OCI-LY1 (cell line): ENCODE measurements at regions not wholly inside any gene's neighbourhood (a gene's known extent, or its start where the extent isn't known, plus 50 kb on each side); places are given as distances from the start of the nearest gene placed in this dataset.
"Not testable (repeated sequence)": the region's sequence is repeated elsewhere in the genome, so short reads cannot be mapped to it uniquely, and the experiment has no call there.

Experiments used
- H2AFZ ChIP-seq: fragments of 200-600 bp; sonication (generic), shearing (Covaris generic); 2 replicates; pipeline ENCODE4 v1.6.0; 2014; ENCODE audit warnings: antibody characterized with exemption, mild to moderate bottlenecking, low read length
- H3F3A ChIP-seq: fragments of 200-600 bp; sonication (generic), shearing (Covaris generic); 2 replicates; pipeline ENCODE4 v1.6.0; 2014; ENCODE audit warnings: mild to moderate bottlenecking, antibody characterized with exemption, low read length, moderate library complexity; ENCODE audit not compliant: insufficient read depth
- H3K27ac ChIP-seq: fragments of 200-600 bp; sonication (generic); 2 replicates; pipeline ENCODE4 v1.5.1; 2014; ENCODE audit warnings: low read length, mixed run types, mild to moderate bottlenecking, low read depth; ENCODE audit not compliant: poor library complexity, severe bottlenecking
- H3K27me3 ChIP-seq: fragments of 200-600 bp; sonication (generic); 2 replicates; pipeline ENCODE4 v1.6.0; 2014; ENCODE audit warnings: antibody characterized with exemption, mild to moderate bottlenecking, low read length, moderate library complexity; ENCODE audit not compliant: insufficient read depth
- H3K36me3 ChIP-seq: fragments of 200-600 bp; sonication (generic); 2 replicates; pipeline ENCODE4 v1.6.1; 2014; ENCODE audit warnings: mild to moderate bottlenecking, antibody characterized with exemption, low read length, moderate library complexity, mixed read lengths; ENCODE audit not compliant: insufficient read depth
- H3K4me1 ChIP-seq: fragments of 200-600 bp; sonication (generic); 2 replicates; pipeline ENCODE4 v1.5.1; 2014; ENCODE audit warnings: mild to moderate bottlenecking, low read length, moderate library complexity; ENCODE audit not compliant: insufficient read depth, severe bottlenecking
- H3K4me2 ChIP-seq: fragments of 200-600 bp; sonication (generic), shearing (Covaris generic); 2 replicates; pipeline ENCODE4 v1.6.1; 2014; ENCODE audit warnings: low read length
- H3K4me3 ChIP-seq: fragments of 200-600 bp; sonication (generic); 2 replicates; pipeline ENCODE4 v1.5.1; 2014; ENCODE audit warnings: low read length, low read depth, mild to moderate bottlenecking, mixed read lengths; ENCODE audit not compliant: poor library complexity, severe bottlenecking
- H3K79me2 ChIP-seq: fragments of 200-600 bp; shearing (Covaris generic); 2 replicates; pipeline ENCODE4 v1.6.1; 2016; ENCODE audit warnings: mixed run types, low read length, mixed read lengths; ENCODE audit not compliant: insufficient read depth
- H3K9ac ChIP-seq: fragments of 200-600 bp; sonication (generic), shearing (Covaris generic); 2 replicates; pipeline ENCODE4 v1.6.1; 2014; ENCODE audit warnings: mild to moderate bottlenecking, low read length, mixed read lengths
- H3K9me2 ChIP-seq: fragments of 200-600 bp; sonication (generic), shearing (Covaris generic); 2 replicates; pipeline ENCODE4 v1.6.1; 2014; ENCODE audit warnings: low read depth, mild to moderate bottlenecking, low read length, mixed read lengths
- H3K9me3 ChIP-seq: fragments of 200-600 bp; shearing (Covaris generic); 2 replicates; pipeline ENCODE4 v1.6.1; 2014; ENCODE audit warnings: low read length, mixed read lengths
- H4K20me1 ChIP-seq: fragments of 200-600 bp; sonication (generic), shearing (Covaris generic); 2 replicates; pipeline ENCODE4 v1.6.0; 2016; ENCODE audit warnings: mild to moderate bottlenecking, low read length; ENCODE audit not compliant: insufficient read depth
- EZH2 ChIP-seq: fragments of 200-600 bp; sonication (generic), shearing (Covaris generic); IDR thresholded peaks from 2 replicates; pipeline ENCODE4 v1.8.0; 2017; ENCODE audit warnings: borderline replicate concordance, mixed run types, mild to moderate bottlenecking, antibody characterized with exemption, low read length, moderate library complexity, mixed read lengths
- TF ChIP-seq, protein P1 (sequence below): fragments of 200-600 bp; sonication (generic), shearing (Covaris generic); IDR thresholded peaks from 2 replicates; pipeline ENCODE4 v1.5.1; 2017; ENCODE audit warnings: mild to moderate bottlenecking, antibody characterized with exemption, low read length, moderate library complexity, mixed read lengths

DNA sequence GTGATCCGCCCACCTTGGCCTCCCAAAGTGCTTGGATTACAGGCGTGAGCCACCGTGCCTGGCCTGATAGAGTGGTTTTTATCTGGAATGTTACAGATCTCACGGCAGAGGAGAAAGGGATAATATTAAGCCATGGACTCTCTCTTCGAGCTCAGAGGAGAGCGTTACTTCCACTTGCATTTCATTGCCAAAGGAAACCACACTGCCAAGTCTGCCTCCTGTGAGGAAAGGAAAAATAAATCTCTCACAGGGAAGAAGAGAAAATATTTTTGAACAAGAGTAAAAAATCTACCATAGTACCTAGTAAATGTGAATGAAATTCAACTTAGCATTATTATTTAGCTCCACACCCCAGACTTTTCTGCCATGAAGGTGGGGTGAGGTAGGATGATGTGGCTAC lies 319.2 kb upstream of the PRICKLE1 start:
- H3K9me3 ChIP-seq = no peaks in the 10 kb centered on the region
- TF ChIP-seq EZH2 = no peak
- H3K9me2 ChIP-seq = no peaks in the 10 kb centered on the region

DNA sequence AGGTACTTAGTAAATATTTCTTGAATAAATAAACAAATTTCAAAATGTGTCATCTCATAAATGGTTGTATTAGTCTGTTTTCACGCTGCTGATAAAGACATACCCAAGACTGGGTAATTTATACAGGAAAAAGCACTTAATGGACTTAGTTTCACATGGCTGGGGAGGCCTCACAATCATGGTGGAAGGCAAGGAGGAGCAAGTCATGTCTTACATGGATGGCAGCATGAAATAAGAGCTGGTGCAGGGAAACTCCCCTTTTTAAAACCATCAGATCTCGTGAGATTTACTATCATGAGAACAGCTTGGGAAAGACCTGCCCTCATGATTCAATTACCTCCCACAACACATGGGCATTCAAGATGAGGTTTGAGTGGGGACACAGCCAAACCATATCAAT lies 317.3 kb upstream of the PRICKLE1 start:
- H3K4me1 ChIP-seq, H3K36me3 ChIP-seq, H3K9ac ChIP-seq, H3K27ac ChIP-seq, H3K9me2 ChIP-seq, H3K9me3 ChIP-seq, H3K4me2 ChIP-seq, H3K27me3 ChIP-seq, H3K79me2 ChIP-seq, H3K4me3 ChIP-seq, H4K20me1 ChIP-seq, H3F3A ChIP-seq, H2AFZ ChIP-seq: not testable (repeated sequence)

More for the DNA sequence above, 319.2 kb upstream of the PRICKLE1 start:
- Histone ChIP-seq H3K4me1 (no peaks in the 10 kb centered on the region), H3K4me3 (no peak overlapping the region), H3K27ac (no peak overlapping the region), H4K20me1 (no peaks in the 10 kb centered on the region), H3K79me2 (no peaks in the 10 kb centered on the region), H3F3A (no peaks in the 10 kb centered on the region), H2AFZ (no peak overlapping the region), H3K4me2 (no peak overlapping the region), H3K9ac (no peak overlapping the region), H3K27me3 (no peaks in the 10 kb centered on the region), H3K36me3 (no peaks in the 10 kb centered on the region)

DNA sequence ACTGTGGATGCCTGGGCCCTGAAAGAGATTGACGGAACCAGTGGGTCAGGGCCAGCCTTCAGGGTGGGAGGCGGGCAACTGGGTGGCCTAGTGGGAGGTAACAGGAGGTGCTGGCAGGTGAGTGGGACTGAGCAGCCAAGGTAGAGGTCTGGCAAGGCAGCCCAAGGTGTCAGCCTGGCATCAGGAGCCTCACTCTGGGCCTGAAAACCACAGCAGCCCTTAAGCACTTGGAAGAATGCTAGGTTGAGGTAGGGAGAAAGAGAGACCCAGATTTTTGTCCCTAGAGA lies 315.8 kb upstream of the PRICKLE1 start:
- H3K79me2 ChIP-seq = no peaks in the 10 kb centered on the region
- no peak overlapping the region for H3K4me3 ChIP-seq
- H3K4me2 ChIP-seq = no peak overlapping the region
- no peaks in the 10 kb centered on the region for H3K4me1 ChIP-seq
- no peaks in the 10 kb centered on the region for H3K9me2 ChIP-seq
- no peaks in the 10 kb centered on the region for H3K27me3 ChIP-seq
- no peak overlapping the region for H2AFZ ChIP-seq
- H3K9me3 ChIP-seq = no peaks in the 10 kb centered on the region
- H4K20me1 ChIP-seq = no peaks in the 10 kb centered on the region
- H3K36me3 ChIP-seq = no peaks in the 10 kb centered on the region
- H3K27ac ChIP-seq = no peak overlapping the region
- TF ChIP-seq, protein P1, sequence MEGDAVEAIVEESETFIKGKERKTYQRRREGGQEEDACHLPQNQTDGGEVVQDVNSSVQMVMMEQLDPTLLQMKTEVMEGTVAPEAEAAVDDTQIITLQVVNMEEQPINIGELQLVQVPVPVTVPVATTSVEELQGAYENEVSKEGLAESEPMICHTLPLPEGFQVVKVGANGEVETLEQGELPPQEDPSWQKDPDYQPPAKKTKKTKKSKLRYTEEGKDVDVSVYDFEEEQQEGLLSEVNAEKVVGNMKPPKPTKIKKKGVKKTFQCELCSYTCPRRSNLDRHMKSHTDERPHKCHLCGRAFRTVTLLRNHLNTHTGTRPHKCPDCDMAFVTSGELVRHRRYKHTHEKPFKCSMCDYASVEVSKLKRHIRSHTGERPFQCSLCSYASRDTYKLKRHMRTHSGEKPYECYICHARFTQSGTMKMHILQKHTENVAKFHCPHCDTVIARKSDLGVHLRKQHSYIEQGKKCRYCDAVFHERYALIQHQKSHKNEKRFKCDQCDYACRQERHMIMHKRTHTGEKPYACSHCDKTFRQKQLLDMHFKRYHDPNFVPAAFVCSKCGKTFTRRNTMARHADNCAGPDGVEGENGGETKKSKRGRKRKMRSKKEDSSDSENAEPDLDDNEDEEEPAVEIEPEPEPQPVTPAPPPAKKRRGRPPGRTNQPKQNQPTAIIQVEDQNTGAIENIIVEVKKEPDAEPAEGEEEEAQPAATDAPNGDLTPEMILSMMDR = no peak
- TF ChIP-seq EZH2 = no peak
- no peak overlapping the region for H3K9ac ChIP-seq
- no peaks in the 10 kb centered on the region for H3F3A ChIP-seq

DNA sequence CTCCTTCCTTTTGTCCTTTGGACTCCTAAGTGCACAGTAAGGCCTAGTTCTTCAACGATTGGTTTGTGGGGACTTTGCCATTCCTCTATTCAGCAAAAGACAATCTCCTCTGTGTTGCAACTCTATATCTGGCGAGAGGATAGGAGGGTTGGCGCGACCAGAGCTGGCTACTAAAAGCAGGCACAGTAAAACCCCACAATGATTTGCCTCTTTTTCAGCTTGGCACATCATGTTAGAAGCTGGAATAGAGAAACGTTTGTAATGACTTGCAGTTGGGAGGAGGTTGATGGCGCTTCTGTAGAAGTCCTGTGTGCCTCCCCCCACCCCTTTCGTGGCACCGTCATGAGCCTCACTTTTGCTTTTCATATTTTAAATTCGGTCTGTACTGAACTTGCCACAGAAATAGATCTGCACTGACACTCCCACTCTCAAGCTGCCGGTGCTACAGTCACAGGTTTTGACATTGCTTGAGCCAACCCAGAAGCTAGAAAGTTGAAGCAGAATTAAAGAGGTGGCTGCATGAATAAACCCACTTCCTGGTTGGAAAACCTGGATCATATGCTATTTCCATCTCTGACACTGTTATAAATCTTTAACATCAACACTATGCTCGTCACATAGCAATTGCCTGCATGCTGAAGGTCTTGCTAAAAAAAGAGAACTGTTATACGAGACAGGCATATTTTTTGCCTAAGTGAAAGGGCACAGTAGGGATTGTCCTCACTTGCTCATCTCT lies 315.3 kb upstream of the PRICKLE1 start:
- Histone ChIP-seq H3K79me2 (no peaks in the 10 kb centered on the region), H3K9me2 (no peaks in the 10 kb centered on the region), H3K27me3 (no peaks in the 10 kb centered on the region), H3F3A (no peaks in the 10 kb centered on the region), H3K4me3 (no peak overlapping the region), H2AFZ (no peak overlapping the region), H3K9me3 (no peaks in the 10 kb centered on the region), H3K4me2 (no peak overlapping the region), H3K36me3 (no peaks in the 10 kb centered on the region), H3K27ac (no peak overlapping the region), H3K9ac (no peak overlapping the region), H3K4me1 (no peaks in the 10 kb centered on the region), H4K20me1 (no peaks in the 10 kb centered on the region)
- TF ChIP-seq EZH2 = no peak
- TF ChIP-seq, protein P1 = no peak
